ENCODE measurements at regions not wholly inside any gene's neighbourhood (a gene's known extent, or its start where the extent isn't known, plus 50 kb on each side); places are given as distances from the start of the nearest gene placed in this dataset.

DNA sequence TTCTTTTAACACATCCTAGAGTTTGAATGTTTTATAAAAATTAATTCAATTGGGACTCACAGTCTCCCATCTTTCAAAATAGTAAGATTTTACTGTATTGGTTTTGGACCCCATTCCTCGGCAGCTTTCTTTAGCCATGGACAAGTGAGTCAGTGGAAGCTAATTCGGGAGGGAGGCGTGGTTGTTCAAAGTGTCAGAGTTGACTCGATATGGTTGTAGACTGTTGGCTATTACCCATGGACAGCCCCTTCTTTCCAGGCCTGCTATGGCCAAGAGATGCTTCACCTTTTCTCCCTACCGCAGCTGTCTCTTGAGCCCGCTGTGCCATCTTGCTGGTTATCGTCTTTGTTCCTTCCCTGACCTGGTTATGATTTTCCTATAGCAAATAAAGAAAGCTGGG, 243.0 kb downstream of the CD83 start:
- TF ChIP-seq POLR2A (IDR thresholded peaks at IDR 0.05): no peak
- TF ChIP-seq, protein P1, sequence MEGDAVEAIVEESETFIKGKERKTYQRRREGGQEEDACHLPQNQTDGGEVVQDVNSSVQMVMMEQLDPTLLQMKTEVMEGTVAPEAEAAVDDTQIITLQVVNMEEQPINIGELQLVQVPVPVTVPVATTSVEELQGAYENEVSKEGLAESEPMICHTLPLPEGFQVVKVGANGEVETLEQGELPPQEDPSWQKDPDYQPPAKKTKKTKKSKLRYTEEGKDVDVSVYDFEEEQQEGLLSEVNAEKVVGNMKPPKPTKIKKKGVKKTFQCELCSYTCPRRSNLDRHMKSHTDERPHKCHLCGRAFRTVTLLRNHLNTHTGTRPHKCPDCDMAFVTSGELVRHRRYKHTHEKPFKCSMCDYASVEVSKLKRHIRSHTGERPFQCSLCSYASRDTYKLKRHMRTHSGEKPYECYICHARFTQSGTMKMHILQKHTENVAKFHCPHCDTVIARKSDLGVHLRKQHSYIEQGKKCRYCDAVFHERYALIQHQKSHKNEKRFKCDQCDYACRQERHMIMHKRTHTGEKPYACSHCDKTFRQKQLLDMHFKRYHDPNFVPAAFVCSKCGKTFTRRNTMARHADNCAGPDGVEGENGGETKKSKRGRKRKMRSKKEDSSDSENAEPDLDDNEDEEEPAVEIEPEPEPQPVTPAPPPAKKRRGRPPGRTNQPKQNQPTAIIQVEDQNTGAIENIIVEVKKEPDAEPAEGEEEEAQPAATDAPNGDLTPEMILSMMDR (IDR thresholded peaks at IDR 0.05): no peak
